Stimulated activated CD4-positive, alpha-beta T cell treated with anti-CD3 and anti-CD28 coated beads, Interleukin-1b, Interleukin-23, amount 100 ng/mL, for 24 hours (primary cell): ENCODE measurements at regions not wholly inside any gene's neighbourhood (a gene's known extent, or its start where the extent isn't known, plus 50 kb on each side); places are given as distances from the start of the nearest gene placed in this dataset.

Experiments used
- DNase-seq, 4 experiments: peaks; one replicate each; pipeline ENCODE4 v3.0.0-alpha.2; 2020; ENCODE audit warnings: low read depth in 4 of 4, low spot score in 1 of 4

DNA sequence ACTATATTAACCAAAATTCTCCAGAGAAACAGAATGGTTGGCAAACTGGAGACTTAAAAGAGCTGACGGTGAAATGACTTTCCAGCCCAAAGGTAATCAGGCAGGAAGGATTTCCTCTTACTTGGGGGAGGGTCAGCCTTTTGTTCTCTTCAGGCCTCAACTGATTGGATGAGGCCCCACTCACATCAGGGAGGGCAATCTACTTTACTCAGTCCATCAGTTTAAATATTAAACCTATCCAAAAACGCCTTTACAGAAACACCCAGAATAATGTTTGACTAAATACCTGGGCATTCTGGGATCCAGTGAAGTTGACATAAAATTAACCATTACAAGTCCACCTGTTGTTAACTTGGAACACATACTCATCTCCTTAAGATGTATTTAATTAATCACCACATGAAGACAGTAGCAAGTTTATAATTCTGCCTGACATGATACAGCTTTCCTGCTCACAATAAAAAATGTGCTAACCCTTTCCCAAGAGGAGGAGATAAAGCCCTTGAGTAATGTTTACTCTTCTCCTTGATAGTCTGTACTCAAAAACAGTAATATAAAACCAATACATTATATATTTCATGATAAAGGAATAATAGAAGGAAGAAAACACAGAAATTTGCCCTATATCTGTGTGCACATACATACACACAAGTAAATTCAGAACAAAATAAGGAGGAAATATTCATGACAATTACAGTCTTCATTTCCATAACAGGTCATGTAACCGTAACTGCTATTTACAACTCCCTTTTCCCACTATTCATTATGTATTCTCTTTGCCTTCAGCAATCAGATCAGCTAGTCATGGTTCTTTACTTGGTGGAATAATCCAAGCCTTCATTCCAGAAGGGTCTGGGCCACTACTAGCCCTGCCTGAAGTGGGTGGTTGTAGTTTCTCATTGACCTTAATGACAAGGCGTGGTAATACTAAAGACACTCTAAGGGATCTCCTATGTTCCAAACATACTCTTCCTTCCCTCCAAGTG, 107.5 kb upstream of the RUNX1 start:
- no peak for DNase-seq

DNA sequence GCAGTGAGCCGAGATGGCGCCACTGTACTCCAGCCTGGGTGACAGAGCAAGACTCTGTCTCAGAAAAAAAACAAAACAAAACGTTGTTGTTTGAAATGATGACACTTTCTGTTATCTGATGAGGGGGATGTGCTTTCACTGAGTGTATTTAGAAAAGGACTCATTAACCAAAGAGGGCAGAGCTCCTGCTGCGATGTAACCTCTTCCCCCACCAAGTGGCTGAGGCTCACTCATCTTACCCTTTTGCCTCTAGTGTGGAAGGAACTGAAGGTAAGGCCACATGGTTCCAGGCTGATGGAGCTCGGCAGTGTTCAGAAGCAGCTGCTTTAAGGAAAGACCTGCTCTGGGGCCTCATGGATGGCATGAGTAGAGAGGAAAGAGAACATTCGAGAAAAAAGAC, 105.7 kb upstream of the RUNX1 start:
- no peak for DNase-seq

GRCh38 chr21:35153671-35154070, 104.6 kb upstream of the RUNX1 start:
- DNase-seq: no peak

- no peak for DNase-seq
These were observed 101.6 kb upstream of the RUNX1 start for GRCh38 chr21:35150562-35151226.

DNA sequence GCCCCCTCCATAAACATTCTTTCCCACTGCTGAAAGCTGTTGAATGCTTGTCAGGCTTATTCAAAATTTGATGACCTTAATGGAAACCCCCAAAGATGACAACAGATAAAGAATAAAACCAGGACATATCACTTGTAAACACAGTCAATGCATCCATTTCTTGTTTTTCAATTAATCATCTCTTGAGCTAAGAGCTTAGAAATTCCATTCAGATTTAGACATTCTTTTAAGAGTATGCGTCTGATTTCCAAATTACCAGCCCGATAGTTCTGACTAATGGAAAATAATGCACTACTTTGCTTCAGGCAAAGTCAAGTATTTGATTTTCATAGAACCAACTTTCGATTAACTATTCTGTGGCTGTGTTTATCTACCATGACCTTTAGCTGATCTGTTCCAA, 100.6 kb upstream of the RUNX1 start:
- DNase-seq: no peak

DNA sequence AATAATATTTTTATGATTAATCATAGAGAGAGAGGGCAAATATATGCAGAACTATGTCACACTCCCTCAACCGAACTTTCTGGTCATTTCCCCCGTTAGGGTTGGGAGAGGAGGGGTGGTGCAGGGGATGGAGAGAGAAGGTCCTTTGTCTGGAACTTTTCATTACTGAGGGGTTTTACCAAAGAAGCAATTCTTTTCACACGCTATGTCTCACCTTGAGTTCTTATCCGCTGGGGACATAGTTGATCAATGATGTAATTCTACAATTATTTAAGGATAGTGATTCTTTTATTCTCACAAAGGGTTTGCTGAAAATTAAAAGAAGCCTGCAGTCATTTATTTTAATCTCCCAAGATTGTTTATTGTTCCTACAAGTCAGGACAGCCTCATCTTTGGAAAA, 98.3 kb upstream of the RUNX1 start:
- no peak for DNase-seq

DNA sequence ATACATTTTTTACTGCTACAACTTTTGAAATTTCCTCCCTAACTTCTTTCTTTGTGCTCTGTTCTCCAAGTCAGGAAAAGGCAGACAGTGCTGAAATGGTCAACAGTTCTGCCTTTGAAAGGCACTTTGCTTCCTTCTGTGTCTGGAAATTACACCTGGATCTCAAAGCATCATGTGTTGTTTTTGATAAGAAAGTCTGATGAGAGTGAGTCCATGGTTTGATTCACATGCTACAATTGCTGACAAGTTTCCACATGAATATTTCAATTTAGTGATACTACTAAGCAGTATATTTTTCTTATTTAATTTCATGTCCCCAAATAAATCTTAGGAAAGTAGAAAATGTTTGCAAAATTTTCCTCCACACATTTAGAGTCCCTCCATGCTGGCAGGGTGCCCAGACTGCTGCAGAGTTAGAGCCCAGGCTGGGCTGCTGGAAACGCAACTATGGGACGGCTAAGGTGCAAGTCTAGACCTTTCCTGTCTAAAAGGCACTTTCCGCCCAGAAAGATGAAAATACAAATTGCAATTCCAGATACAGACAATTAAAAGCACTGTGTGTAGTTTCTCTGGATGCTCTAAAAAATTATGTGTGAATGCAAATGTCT, 96.6 kb upstream of the RUNX1 start:
- DNase-seq: no peak

- no peak for DNase-seq
These were observed 95.9 kb upstream of the RUNX1 start for GRCh38 chr21:35144978-35145377.

- no peak for DNase-seq
These were observed 93.1 kb upstream of the RUNX1 start for GRCh38 chr21:35142036-35142815.

DNA sequence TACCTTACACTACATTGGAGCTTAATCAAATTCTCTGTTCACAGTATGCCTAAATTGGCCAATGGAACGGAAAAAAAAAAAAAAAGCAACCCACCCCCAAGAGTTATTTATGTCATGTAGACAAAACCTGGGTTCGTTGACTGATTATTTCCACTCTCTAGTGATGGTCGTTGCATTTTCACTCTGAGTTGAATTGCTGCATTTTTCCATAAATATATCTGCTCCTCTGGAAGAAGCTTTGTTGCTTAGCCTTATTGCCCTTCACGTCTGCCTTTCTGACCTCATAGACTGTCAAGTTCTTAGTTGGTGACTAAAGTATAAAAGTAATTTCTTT, 90.2 kb upstream of the RUNX1 start:
- DNase-seq: no peak

- DNase-seq: peak; percentile 32 to 67 (median 48)
These were observed 89.7 kb upstream of the RUNX1 start for GRCh38 chr21:35138665-35139381.

DNA sequence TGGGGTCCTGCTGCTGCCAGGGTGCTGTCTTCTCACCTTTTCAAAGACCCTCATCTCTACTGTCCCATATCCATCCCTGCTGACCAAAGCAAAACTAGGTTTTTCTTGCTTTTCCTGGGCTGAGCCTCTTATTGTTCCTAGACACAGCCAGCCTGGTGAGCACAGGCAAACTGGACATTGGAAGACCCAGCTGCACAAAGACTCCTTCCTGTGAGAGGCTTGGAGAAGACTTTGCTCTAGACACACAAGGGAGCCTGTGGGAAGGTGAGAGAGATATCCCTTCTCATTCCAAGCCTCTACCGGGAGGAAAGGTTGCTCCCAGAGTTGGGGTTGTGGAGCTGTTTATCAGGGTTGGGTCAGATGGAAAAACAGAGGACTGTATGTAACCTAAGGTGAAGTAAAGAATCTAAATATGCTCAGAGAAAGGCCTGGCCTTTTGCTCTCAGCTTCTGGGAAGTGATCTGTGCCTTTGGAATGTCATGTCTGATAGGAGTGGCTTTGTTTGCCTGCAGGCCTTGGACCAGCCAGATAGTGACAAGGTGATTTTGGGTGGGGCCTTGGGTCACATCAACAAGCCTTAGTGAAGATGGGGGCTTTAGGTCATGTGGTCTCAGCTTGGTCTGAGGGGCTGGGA, 87.6 kb upstream of the RUNX1 start:
- DNase-seq: no peak

- no peak for DNase-seq
These were observed 87.0 kb upstream of the RUNX1 start for GRCh38 chr21:35136106-35136505.

DNA sequence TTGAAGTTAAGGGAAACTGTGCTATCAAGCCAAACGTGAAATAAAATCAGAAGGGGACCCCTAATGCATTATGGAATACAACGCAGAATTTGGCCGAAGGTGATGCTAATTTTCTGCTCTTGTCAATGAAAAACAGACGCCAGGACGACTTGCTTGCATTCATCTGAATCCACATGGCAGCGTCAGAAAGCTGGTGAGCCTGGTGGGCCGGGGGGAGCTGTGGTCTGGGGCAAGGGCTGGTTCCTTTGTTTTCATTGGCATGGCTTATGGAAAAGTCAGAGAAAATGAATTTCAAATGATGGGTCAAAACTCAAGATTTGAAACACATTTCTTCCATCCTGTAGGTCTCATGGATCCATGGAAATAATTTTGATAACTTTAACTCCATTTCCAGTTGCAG, 86.4 kb upstream of the RUNX1 start:
- DNase-seq: no peak

DNA sequence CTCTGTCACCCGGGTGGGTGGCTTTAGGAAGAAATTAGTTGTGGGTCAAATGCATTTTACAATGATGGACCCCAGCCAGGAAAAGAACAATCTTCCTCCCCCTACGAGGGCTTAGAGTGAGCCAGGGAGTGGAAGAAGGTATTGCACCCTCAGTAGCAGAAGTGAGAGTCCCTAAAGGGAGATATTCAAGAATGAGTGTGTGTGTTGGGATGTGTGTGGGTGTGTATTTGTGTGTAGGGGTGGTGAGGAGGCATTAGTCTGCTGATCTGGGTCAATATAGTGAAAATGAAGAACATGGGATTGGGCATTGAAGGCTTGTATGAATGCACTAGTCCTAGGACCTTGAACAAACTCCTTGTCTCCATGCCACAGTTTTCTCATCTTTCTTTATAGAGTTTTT, 85.2 kb upstream of the RUNX1 start:
- DNase-seq: no peak

DNA sequence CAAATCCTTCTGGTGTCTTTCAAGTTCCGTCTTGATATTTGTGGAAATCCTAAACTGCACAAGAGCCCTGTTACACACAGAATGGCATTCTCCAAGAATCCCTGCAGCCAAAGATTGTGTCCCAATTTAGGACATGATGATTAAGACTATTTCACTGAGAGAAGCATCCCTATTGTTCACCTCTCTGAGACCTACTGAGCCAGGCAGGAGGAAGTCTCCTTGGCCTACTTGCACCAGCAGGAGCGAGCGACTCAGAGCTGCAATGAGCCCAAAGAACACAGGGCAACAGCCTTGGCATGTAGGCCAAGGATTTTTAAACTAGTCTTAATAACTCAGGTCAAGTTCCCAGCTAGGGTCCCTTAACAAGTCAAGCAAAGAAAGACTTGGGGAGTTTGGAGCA, 79.4 kb upstream of the RUNX1 start:
- DNase-seq: no peak

- DNase-seq: no peak
These were observed 78.7 kb upstream of the RUNX1 start for GRCh38 chr21:35127851-35128250.

- DNase-seq: no peak
These were observed 77.9 kb upstream of the RUNX1 start for GRCh38 chr21:35127026-35127425.

GRCh38 chr21:35120631-35121180, 71.6 kb upstream of the RUNX1 start:
- DNase-seq: no peak

- no peak for DNase-seq
These were observed 70.5 kb upstream of the RUNX1 start for GRCh38 chr21:35119501-35120047.
